ENCODE measurements at regions not wholly inside any gene's neighbourhood (a gene's known extent, or its start where the extent isn't known, plus 50 kb on each side); places are given as distances from the start of the nearest gene placed in this dataset.

DNA sequence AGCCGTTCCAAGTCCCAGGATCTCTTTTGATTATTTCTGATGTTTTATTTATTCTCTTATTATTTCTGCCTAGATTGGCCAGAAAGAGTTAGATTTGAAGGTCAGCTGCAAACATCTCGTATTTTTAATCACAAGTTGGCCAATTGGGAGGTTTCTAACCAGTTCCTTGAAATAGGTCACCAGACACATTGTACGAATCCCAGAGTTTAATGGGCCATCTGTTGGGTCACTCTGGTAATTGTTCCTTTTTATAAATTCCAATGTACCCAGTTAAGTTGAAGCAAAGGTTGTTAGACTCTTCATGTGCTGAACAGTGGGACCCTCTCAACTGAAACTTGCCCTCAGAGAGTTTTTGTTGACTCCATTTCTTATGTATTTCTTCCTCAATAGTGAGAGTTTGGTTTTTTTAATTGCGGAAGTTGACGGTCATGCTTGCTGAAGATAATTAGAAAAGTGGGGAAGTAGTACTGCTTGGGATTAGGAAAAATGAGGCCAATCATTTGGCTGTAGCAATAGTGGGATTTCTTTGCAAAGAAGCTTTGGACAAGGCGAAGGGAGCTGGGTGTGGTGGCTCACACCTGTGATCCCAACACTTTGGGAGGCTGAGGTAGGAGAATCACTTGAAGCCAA is 382.7 kb upstream of the RGS6 start:
- TF ChIP-seq, protein P1, sequence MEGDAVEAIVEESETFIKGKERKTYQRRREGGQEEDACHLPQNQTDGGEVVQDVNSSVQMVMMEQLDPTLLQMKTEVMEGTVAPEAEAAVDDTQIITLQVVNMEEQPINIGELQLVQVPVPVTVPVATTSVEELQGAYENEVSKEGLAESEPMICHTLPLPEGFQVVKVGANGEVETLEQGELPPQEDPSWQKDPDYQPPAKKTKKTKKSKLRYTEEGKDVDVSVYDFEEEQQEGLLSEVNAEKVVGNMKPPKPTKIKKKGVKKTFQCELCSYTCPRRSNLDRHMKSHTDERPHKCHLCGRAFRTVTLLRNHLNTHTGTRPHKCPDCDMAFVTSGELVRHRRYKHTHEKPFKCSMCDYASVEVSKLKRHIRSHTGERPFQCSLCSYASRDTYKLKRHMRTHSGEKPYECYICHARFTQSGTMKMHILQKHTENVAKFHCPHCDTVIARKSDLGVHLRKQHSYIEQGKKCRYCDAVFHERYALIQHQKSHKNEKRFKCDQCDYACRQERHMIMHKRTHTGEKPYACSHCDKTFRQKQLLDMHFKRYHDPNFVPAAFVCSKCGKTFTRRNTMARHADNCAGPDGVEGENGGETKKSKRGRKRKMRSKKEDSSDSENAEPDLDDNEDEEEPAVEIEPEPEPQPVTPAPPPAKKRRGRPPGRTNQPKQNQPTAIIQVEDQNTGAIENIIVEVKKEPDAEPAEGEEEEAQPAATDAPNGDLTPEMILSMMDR (IDR thresholded peaks at IDR 0.05 in 8 of 11, conservative IDR thresholded peaks at IDR 0.05 in 3 of 11): no peak
- TF ChIP-seq POLR2AphosphoS5 (IDR thresholded peaks at IDR 0.05): no peak
- no peak for TF ChIP-seq POLR2A (IDR thresholded peaks at IDR 0.05)
